Neural cell (in vitro differentiated cells): ENCODE measurements at regions not wholly inside any gene's neighbourhood (a gene's known extent, or its start where the extent isn't known, plus 50 kb on each side); places are given as distances from the start of the nearest gene placed in this dataset.

Experiments
- H2AFZ ChIP-seq: fragments of 200-600, 300-800 bp; sonication (generic), shearing (Covaris generic); 2 replicates; pipeline ENCODE4 v1.6.0; 2014; ENCODE audit warnings: low read depth, mild to moderate bottlenecking, antibody characterized with exemption, low read length, moderate library complexity
- H3F3A ChIP-seq: fragments of 200-600 bp; shearing (Covaris generic); 2 replicates; pipeline ENCODE4 v1.6.1; 2016; ENCODE audit warnings: mild to moderate bottlenecking, moderate library complexity, mixed read lengths, antibody characterized with exemption, low read length; ENCODE audit not compliant: insufficient read depth, poor library complexity, severe bottlenecking
- H3K27ac ChIP-seq: fragments of 200-600, 300-800 bp; sonication (generic), shearing (Covaris generic); 2 replicates; pipeline ENCODE4 v1.5.1; 2014; ENCODE audit warnings: mild to moderate bottlenecking, low read length, moderate library complexity
- H3K27me3 ChIP-seq: fragments of 300-800, 200-600 bp; sonication (generic), shearing (Covaris generic); 2 replicates; pipeline ENCODE4 v1.6.0; 2014; ENCODE audit warnings: mild to moderate bottlenecking, low read depth, low read length, moderate library complexity; ENCODE audit not compliant: insufficient read depth
- H3K36me3 ChIP-seq: fragments of 300-800, 200-600 bp; sonication (generic), shearing (Covaris generic); 2 replicates; pipeline ENCODE4 v1.5.1; 2014; ENCODE audit warnings: mild to moderate bottlenecking, antibody characterized with exemption, low read length, moderate library complexity; ENCODE audit not compliant: insufficient read depth
- H3K4me2 ChIP-seq: fragments of 300-800, 200-600 bp; sonication (generic), shearing (Covaris generic); 2 replicates; pipeline ENCODE4 v1.6.0; 2014; ENCODE audit warnings: mild to moderate bottlenecking, low read length
- H3K4me3 ChIP-seq: fragments of 300-800, 200-600 bp; sonication (generic), shearing (Covaris generic); 2 replicates; pipeline ENCODE4 v1.5.1; 2014; ENCODE audit warnings: mild to moderate bottlenecking, low read length, moderate library complexity
- H3K79me2 ChIP-seq: fragments of 200-600 bp; shearing (Covaris generic); replicated peaks from 2 replicates; pipeline ENCODE4 v1.6.0; 2014; ENCODE audit warnings: mild to moderate bottlenecking, low read length, moderate library complexity; ENCODE audit not compliant: insufficient read depth
- H3K9ac ChIP-seq: fragments of 300-800, 200-600 bp; sonication (generic), shearing (Covaris generic); 2 replicates; pipeline ENCODE4 v1.6.1; 2016; ENCODE audit warnings: mild to moderate bottlenecking, low read length, mixed read lengths
- H3K9me2 ChIP-seq: fragments of 200-600 bp; shearing (Covaris generic); 2 replicates; pipeline ENCODE4 v1.6.1; 2016; ENCODE audit warnings: mild to moderate bottlenecking, low read length, mixed read lengths; ENCODE audit not compliant: insufficient read depth
- H3K9me3 ChIP-seq: fragments of 200-600, 300-800 bp; sonication (generic), shearing (Covaris generic); 2 replicates; pipeline ENCODE4 v1.6.1; 2016; ENCODE audit warnings: mild to moderate bottlenecking, mixed run types, low read length, moderate library complexity, mixed read lengths
- H4K20me1 ChIP-seq: fragments of 200-600 bp; shearing (Covaris generic); 2 replicates; pipeline ENCODE4 v1.6.1; 2016; ENCODE audit warnings: mild to moderate bottlenecking, mixed run types; ENCODE audit not compliant: insufficient read depth
- CTCF ChIP-seq: fragments of 450-650 bp; IDR thresholded peaks from 2 replicates; pipeline ENCODE4 v1.5.1; 2014; ENCODE audit warnings: antibody characterized with exemption, mild to moderate bottlenecking, moderate library complexity; ENCODE audit not compliant: poor library complexity, severe bottlenecking
- EP300 ChIP-seq: fragments of 450-650 bp; conservative IDR thresholded peaks from 2 replicates; pipeline ENCODE4 v1.6.1; 2014; ENCODE audit warnings: antibody characterized with exemption, mild to moderate bottlenecking, moderate library complexity; ENCODE audit not compliant: poor library complexity, severe bottlenecking
- EZH2 ChIP-seq: fragments of 200-600, 300-800 bp; shearing (Covaris generic), sonication (generic); IDR thresholded peaks from 2 replicates; pipeline ENCODE4 v1.6.1; 2014; ENCODE audit warnings: antibody characterized with exemption, low read length, borderline replicate concordance, mild to moderate bottlenecking; ENCODE audit not compliant: insufficient read depth, poor library complexity, severe bottlenecking
- MXI1 ChIP-seq: fragments of 450-650 bp; conservative IDR thresholded peaks from 2 replicates; pipeline ENCODE4 v1.6.1; 2014; ENCODE audit warnings: antibody characterized with exemption, mild to moderate bottlenecking; ENCODE audit not compliant: poor library complexity, severe bottlenecking
- POLR2AphosphoS5 ChIP-seq: IDR thresholded peaks from 2 replicates; pipeline ENCODE4 v1.6.1; 2012
- RAD21 ChIP-seq: fragments of 450-650 bp; conservative IDR thresholded peaks from 2 replicates; pipeline ENCODE4 v1.6.1; 2014; ENCODE audit warnings: antibody characterized with exemption, mild to moderate bottlenecking, moderate library complexity
- REST ChIP-seq: IDR thresholded peaks from 2 replicates; pipeline ENCODE4 v1.6.1; 2012; ENCODE audit warnings: borderline replicate concordance
- SMC3 ChIP-seq: fragments of 450-650 bp; conservative IDR thresholded peaks from 2 replicates; pipeline ENCODE4 v1.6.1; 2014; ENCODE audit warnings: antibody characterized with exemption, mild to moderate bottlenecking, moderate library complexity; ENCODE audit not compliant: poor library complexity
- TAF1 ChIP-seq: IDR thresholded peaks from 2 replicates; pipeline ENCODE4 v1.6.1; 2012; ENCODE audit warnings: low read depth

- Histone ChIP-seq H3K9me2 (no peaks in the 10 kb centered on the region), H3K4me2 (no peak overlapping the region), H3K27me3 (no peaks in the 10 kb centered on the region), H3K36me3 (no peaks in the 10 kb centered on the region), H3K9ac (no peak overlapping the region), H2AFZ (no peak overlapping the region), H4K20me1 (no peaks in the 10 kb centered on the region), H3K9me3 (no peaks in the 10 kb centered on the region), H3F3A (no peaks in the 10 kb centered on the region), H3K27ac (no peak overlapping the region), H3K4me3 (no peak overlapping the region), H3K79me2 (no peaks in the 10 kb centered on the region)
- TF ChIP-seq EP300 = no peak
- TF ChIP-seq SMC3 = no peak
- no peak for TF ChIP-seq POLR2AphosphoS5
- TF ChIP-seq REST = no peak
- TF ChIP-seq CTCF = no peak
- TF ChIP-seq TAF1 = no peak
These were observed 523.8 kb upstream of the TNP1 start for GRCh38 chr2:217383620-217384019.

- no peaks in the 10 kb centered on the region for H3F3A ChIP-seq
- no peaks in the 10 kb centered on the region for H4K20me1 ChIP-seq
- H2AFZ ChIP-seq = no peak overlapping the region
- H3K9me3 ChIP-seq = no peaks in the 10 kb centered on the region
- no peaks in the 10 kb centered on the region for H3K79me2 ChIP-seq
- H3K27me3 ChIP-seq = no peaks in the 10 kb centered on the region
- no peak overlapping the region for H3K4me3 ChIP-seq
- no peak overlapping the region for H3K9ac ChIP-seq
- H3K36me3 ChIP-seq = no peaks in the 10 kb centered on the region
- no peak overlapping the region for H3K4me2 ChIP-seq
- no peaks in the 10 kb centered on the region for H3K9me2 ChIP-seq
- no peak overlapping the region for H3K27ac ChIP-seq
- TF ChIP-seq EZH2 = no peak
- TF ChIP-seq POLR2AphosphoS5 = no peak
- TF ChIP-seq EP300 = no peak
- no peak for TF ChIP-seq SMC3
- TF ChIP-seq CTCF = no peak
- no peak for TF ChIP-seq REST
- no peak for TF ChIP-seq RAD21
- no peak for TF ChIP-seq MXI1
- no peak for TF ChIP-seq TAF1
These were observed 522.9 kb upstream of the TNP1 start for GRCh38 chr2:217382794-217383193.
